ENCODE measurements at regions not wholly inside any gene's neighbourhood (a gene's known extent, or its start where the extent isn't known, plus 50 kb on each side); places are given as distances from the start of the nearest gene placed in this dataset.
A peak's percentile ranks its signal among the peaks of the same experiment; 100 is the strongest.

DNA sequence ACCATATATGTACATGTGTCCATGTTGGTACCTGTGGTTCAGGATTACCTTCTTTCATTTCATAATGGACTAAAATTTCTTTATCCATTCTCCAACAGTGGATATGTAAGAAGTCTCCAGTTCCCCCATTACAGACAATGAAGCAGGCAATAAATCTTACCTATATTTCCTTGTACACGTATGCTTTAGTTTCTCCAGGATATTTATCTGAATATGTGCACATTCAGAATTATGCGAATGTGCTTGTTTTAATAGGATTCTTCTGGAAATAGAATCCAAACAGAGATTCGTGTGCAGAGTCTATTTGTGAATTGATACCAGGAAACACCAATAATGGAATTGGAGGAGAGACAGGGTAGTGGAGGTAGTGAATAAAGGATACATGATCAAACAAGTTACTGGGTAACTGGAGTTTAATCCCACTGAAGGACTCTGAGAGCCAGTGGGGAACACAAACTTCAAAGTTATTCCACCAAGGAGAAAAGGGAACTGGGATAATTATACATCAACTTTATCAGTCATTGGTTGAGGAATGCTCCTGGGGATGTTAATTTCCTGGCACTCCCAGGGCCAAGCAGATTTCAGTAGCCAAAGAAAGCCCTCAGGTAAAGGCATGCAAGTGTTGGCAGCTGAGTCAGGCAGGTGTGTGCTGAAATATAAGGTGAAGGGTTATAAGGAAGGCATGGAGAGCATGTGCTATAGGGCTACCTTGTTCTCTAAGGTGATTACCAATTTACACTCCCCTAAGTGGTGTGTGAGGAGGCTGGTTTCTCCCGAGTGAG, 374.9 kb upstream of the PBX1 start:
- no peak for FAIRE-seq

GRCh38 chr1:164186881-164187280, 372.1 kb upstream of the PBX1 start:
- no peak for FAIRE-seq

- no peak for FAIRE-seq
Measured at GRCh38 chr1:164188497-164188896, 370.5 kb upstream of the PBX1 start.

DNA sequence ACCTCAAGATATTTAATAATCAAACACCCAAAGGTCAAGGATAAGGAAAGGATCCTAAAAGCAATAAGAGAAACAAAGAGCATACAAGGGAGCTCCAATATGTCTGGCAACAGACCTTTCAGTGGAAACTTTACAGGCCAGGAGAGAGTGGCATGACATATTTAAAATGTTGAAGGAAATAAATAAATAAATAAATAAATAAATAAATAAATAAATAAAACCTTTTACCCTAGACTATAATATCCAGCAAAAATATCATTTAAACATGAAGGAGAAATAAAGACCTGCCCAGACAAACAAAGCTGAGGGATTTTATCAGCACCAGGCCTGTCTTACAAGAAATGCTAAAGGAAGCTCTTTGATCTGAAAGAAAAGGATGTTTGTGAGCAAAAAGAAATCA, 367.8 kb upstream of the PBX1 start:
- FAIRE-seq = no peak

DNA sequence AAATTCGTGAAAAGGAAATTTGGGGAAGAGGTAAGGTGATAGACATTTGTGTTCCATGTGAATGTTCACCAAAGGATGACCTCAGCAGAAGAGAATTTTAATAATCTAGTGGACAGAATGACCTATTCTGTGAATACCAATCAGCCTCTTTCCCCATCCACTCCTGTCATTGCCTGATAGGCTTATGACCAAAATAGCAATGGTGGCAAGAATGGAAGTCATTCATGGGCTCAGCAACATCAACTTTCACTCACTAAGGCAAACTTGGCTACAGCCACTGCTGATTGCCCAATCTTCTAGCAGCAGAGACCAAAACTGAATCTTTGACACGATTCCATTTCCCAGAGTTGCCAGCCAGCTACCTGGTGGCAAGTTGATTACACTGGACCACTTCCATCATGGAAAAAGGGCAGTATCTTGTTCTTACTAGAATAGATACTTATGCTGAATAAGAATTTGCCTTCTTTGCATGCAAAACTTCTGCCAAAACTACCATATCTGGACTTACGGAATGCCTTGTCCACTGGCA, 348.7 kb upstream of the PBX1 start:
- FAIRE-seq = no peak

DNA sequence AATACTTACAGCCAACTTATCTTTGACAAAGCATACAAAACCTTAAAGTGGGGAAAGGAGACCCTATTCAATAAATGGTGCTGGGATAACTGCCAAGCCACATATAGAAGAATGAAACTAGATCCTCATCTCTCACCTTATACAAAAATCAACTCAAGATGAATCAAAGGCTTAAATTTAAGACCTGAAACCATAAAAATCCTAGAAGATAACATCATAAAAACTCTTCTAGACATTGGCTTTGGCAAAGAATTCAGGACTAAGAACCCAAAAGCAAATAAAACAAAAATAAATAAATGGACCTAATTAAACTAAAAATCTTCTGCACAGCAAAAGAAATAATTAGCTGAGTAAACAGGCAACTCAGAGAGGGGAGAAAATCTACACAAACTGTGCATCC, 335.6 kb upstream of the PBX1 start:
- FAIRE-seq = no peak

- FAIRE-seq = no peak
Measured at GRCh38 chr1:164225011-164225410, 334.0 kb upstream of the PBX1 start.

- FAIRE-seq = no peak
Measured at GRCh38 chr1:164226977-164227376, 332.0 kb upstream of the PBX1 start.

GRCh38 chr1:164228928-164229327, 330.1 kb upstream of the PBX1 start:
- FAIRE-seq = no peak

- no peak for FAIRE-seq
Measured at GRCh38 chr1:164233149-164233548, 325.8 kb upstream of the PBX1 start.

GRCh38 chr1:164240081-164240480, 318.9 kb upstream of the PBX1 start:
- FAIRE-seq = no peak

GRCh38 chr1:164250365-164250764, 308.6 kb upstream of the PBX1 start:
- FAIRE-seq = no peak

DNA sequence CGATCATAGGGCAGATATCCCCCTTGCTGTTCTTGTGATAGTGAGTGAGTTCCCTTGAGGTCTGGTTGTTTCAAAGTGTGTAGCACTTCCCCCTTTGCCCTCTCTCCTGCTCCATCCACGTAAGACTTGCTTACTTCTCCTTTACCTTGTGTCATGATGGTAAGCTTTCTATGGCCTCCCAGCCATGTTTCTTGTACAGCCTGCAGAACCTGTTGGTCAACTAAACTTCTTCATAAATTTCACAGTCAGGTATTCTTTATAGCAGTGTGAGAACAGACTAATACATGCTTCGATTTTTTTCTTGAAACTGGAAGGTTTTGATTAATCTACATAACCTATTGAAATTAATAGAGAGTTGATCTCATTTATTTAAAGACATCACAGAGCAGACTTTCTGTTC, 302.5 kb upstream of the PBX1 start:
- no peak for FAIRE-seq

DNA sequence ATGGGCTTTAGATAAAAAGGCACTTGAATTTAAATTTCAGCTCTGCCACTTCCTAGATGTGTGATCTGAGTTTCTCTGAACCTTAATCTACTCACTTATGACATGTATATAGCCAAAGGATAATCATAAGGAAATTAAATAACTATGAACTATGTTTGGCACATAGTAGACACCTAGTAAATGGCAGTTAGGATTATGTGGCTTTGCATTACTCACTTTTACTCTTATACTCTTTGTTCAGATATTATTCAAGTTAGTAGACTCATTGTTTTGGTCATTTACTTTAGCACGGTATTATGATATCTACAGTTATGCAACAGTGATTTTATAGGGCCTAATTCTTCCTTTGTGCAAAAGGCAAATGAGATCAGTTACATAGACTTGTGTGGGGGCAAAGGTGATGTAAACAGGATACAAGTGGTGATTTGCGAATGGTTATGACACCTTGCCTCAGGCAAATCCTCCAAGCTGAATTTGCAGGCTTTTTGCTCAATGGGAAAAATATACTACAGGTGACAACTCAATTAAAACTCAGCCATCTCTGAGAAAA, 297.2 kb upstream of the PBX1 start:
- peak; percentile 71 for FAIRE-seq

GRCh38 chr1:164263540-164263939, 295.4 kb upstream of the PBX1 start:
- no peak for FAIRE-seq

GRCh38 chr1:164265232-164265631, 293.8 kb upstream of the PBX1 start:
- peak; percentile 21 for FAIRE-seq

- FAIRE-seq = no peak
Measured at GRCh38 chr1:164272156-164272555, 286.8 kb upstream of the PBX1 start.

GRCh38 chr1:164296172-164296571, 262.8 kb upstream of the PBX1 start:
- no peak for FAIRE-seq

DNA sequence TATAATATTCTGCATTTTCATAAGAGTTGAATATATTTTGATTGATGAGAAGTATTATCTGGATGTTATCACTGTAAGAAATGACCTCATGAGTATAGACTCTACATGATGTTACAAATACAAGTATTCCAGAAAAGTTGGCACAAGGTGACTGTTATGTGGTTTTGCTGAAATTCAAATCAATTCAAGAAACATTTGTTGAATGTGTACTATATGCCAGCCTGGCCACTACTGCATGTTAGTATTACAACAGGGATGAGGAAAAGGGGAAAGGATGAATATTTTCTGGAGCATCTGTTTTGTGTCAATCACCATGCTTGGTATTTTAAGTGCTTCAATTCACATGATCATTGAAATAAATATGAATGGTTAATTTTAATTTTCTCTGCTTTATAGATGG, 250.9 kb upstream of the PBX1 start:
- FAIRE-seq = no peak

DNA sequence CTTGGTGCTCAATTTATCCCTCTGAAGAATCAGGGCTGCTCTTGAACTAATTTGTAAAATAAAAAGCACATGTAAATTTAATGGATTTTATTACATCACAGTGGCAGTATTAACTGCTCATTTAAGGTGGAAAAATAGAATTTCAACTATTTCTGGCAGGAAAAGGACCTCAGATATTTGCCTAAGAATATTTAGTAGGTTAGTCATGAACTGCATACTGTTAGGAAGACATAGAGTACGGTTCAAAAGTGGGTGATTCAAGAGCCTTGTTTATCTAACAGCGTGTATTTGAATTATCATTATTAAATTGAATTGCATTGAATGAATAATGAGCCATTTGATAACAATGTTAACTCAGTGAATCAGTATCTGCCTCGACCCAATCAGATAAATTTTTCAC, 248.8 kb upstream of the PBX1 start:
- no peak for FAIRE-seq

GRCh38 chr1:164311377-164311776, 247.6 kb upstream of the PBX1 start:
- FAIRE-seq = no peak

DNA sequence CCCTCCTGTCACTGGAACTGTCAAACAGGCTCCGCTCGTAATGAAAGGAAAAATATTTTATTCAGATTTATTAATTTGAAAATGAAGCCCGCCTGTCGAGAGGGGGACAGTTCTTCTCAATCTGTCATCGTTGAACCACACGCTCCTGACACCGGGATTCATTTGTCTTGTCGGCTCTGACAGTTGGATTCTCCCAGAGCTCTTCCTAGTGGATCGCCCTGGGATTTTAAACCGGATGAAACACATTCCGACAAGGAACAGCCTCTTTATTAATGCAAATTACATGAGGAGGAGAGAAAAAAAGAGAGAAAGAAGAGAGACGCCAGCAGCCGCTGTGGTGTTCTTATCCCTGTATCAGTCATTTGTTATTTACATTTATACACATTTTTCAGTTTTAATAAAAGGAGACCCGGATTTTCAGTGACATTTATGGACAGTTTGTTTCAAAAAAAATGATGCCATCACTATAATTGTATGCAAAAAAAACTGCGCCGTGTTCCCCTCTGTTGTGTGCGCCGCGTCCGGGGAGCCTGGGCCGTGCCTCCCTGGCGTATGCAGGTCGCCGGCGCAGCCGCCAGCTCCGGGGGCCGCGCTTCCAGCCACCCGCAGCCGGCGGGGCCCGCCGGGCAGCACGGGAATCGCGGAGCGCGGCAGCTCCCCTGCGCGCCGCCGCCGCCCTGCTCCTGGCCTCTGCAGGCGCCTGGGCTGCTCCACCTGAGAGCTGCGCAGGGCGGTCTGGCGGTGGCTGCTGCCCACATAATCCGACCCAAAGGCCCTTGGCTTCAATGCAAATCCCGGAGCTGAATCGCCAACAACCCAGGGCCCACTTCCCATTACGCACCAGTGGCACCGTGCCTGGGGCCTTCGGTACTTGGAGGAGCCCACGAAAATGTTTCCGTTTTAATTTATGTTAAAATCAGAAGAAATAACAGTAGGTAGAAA, 237.9 kb upstream of the PBX1 start:
- FAIRE-seq = no peak

GRCh38 chr1:164325786-164326185, 233.2 kb upstream of the PBX1 start:
- no peak for FAIRE-seq

Measured in colon (tissue), 2 donors.